GM19025 (cell line): ENCODE measurements at regions not wholly inside any gene's neighbourhood (a gene's known extent, or its start where the extent isn't known, plus 50 kb on each side); places are given as distances from the start of the nearest gene placed in this dataset.
"Not testable (repeated sequence)": the region's sequence is repeated elsewhere in the genome, so short reads cannot be mapped to it uniquely, and the experiment has no call there.

Experiments used
- ATAC-seq: cut with Tn5 transposase; IDR thresholded peaks from one replicate; pipeline ENCODE4 v1.9.1; 2021; ENCODE audit warnings: mild to moderate bottlenecking, low read depth, moderate library complexity; ENCODE audit not compliant: unreplicated experiment

DNA sequence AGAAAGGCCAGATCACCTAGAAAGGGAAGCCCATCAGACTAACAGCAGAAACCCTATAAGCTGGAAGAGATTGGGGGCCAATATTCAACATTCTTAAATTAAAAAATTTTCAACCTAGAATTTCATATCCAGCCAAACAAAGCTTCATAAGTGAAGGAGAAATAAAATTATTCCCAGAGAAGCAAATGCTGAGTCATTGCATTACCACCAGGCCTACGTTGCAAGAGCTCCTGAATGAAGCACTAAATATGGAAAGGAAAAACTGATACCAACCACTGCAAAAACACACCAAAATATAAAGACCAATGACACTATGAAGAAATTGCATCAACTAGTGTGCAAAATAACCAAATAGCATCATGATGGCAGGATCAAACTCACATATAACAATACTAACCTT lies 453.4 kb upstream of the PITX2 start:
- ATAC-seq: not testable (repeated sequence)

DNA sequence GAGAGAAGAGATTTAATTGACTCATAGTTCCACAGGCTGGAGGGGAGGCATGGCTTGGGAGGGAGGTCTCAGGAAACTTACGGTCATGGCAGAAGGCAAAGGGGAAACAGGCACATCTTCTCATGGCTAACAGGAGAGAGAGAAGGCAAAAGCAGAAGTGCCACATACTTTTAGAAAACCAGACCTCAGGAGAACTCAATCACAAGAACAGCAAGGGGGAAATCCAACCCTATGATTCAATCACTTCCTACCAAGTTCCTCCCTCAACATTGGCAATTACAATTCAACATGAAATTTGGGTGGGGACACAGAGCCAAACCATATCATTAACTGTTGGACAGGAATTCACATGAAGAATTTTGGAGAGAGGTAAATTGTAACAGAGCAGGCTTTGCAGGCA lies 485.3 kb upstream of the PITX2 start:
- ATAC-seq: no peak

DNA sequence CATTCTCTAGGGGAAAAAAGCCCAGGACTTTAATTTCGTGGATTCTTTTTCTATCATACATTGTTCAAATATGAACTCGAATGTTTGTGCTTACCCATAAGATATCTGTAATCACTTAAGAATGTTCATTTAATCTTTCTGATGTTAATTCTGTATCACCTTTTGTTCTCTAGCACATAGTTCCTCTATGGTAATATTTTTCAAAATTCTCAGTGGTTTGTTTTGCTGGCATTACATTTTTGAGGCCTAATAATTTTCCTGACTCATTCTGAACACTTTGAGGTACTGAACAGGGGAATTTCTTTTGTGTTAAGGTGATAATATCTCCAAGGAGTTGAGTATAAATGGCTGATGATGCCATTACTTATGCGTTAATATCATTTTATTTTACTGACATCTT lies 490.7 kb upstream of the PITX2 start:
- ATAC-seq: no peak

DNA sequence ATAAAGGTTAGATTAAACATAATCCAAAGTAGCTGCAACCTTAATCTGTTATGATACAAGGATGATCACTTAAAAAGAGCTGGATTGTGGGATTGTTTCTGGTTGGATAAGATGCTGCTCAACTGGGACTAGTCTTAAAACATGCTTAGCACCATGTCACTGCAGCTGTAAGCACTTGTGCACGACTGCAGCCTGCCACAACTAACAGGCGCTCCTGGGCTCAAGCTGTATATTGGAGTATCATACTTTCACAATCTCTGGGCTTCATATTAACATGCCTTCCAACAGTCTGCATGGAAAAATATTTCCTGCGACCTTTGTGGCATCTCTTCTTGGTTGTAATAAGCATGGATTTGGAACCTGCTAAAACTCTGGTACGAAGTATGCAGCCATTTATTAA lies 493.0 kb upstream of the PITX2 start:
- no peak for ATAC-seq

DNA sequence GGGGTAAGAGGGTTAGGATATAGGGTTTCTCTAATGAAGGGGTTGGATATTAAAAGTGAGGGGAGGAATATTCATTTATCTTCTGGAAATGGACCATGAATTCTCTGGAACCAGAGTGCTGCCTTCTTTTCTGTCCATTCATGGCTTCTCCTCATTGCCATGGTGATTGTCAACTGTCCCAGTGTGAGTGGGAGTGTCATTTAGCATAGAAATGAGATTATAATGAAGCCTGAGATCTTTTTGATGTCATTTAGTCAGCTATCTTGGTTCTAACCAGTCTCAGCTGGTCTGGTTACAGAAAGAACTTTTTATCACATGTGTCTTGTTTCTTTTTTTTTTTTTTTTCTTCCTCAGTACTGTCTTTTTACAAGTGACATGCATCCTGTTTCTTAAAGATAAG lies 497.3 kb upstream of the PITX2 start:
- no peak for ATAC-seq

DNA sequence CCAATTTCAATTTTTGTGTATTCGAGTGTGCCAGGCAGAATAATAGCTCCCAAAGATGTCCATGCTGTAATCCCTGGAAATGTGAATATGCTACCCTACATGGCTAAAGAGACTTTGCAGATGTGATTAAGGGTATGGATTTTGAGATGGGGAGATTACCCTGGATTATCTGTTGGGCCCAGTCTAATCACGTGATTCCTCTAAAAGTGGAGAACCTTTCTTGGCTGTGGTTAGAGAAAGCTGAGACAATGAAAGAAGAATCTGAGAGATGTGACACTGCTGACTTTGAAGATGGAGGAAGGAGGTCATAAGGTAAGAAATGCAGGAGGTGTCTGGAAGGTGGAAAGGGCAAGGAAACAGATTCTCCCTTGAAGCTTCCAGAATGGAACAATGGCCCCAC lies 503.5 kb upstream of the PITX2 start:
- ATAC-seq: no peak

DNA sequence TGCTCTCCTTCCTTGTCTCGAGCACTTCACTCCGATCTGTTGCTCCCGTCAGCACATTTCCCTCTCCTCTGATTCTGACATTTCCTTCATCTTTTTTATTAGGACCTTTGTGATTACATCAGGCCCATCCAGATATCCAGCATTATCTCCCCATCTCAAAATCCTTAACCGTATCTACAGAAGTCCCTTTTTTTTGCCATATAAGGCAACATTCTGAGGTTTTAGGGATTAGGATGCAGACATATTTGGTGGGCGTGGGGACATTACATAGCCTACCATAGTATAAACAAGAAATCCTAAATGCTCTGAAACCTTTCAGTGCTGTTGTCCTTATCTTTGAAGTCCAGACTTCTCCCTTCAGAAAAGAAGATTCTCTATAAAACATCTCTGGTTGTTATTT lies 505.0 kb upstream of the PITX2 start:
- no peak for ATAC-seq

DNA sequence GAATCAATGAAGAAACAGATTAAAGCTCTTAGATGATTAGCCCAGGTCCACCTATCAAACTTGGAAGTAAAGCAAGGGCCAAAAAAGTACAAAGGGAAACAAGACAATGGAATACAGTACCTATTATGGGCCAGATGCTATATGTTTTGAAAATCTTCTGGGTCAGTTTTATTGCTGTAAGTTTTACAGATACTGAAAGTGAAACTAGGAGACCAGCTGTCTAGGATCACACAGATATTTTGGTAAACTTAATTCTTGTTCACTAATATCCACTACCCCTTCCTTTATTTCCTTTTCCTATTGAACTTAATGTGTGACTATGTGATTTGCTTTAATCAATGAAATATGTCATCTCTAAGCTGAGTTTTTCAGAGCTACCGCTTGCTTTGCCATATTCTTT lies 505.4 kb upstream of the PITX2 start:
- no peak for ATAC-seq

DNA sequence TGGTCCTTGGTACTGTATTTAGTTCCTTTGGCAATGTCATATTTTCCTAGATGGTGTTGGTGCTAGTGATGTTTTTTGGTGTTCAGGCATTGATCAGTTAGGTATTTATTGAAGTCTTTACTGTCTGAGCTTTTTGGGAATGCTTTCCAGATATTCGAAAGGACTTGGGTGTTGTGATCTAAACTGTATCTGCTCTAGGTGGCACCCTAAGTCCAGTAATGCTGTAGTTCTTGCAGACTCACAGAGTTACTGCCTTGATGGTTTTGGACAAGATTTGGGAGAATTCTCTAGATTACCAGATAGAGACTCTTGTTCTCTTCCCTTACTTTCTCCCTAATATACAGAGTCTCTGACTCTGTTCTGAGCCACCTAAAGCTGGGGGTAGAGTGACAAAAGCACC lies 513.6 kb upstream of the PITX2 start:
- no peak for ATAC-seq

DNA sequence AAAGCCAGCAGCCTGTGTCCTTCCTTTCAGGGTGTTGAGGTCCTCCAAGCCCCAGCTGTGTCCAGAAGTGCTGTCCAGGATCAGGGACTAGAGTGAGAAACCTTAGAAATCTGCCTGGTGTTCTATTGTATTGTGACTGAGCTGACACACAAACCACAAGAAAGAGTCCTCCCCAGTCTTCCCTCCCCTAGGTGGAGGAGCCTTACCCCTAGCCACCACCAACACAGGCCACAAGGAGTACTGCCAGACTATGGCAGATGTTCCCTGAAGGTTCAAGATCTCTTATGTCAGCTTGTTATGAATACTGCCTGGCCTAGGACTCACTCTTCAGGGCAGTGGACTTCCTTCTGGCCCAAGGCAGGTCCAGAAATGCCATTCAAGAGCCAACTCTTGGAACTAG lies 514.1 kb upstream of the PITX2 start:
- no peak for ATAC-seq

DNA sequence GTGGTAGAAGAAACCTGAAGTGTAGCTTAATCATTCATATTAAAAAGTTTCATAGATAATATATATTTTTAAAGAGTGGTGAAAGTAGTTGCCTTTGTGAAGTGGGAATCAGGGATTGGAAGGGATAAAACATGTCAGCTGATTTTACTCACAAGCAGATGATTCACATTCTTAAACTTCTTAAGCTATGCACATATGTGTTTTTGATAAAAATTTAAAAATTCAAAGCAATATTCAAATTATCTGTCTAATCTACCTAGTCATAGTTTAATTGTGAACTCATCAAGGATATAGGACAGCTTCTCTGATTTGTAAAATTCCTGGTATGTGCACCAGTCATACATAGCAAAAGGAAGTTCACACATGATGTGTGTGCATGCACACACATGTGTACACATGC lies 520.6 kb upstream of the PITX2 start:
- no peak for ATAC-seq

DNA sequence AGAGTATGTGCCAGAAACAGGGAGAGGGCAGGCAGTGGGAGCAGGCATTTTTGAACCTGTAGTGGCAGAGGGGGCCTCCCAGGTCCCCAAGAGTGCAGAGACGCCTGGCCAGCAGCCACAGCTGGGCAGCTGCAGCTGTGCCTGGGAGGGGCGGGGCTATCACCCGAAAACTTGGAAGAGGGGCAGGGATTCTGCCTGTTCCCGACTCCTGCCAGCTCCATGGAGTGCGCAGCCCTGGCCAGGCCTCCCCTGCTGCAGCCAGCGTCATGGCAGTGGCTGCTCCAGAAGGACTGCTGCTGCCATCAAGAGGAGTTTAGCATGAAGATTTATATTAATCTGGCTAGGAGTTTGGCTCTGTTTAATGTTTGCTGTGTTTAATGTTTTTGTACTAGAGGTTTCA lies 532.1 kb upstream of the PITX2 start:
- ATAC-seq: no peak

DNA sequence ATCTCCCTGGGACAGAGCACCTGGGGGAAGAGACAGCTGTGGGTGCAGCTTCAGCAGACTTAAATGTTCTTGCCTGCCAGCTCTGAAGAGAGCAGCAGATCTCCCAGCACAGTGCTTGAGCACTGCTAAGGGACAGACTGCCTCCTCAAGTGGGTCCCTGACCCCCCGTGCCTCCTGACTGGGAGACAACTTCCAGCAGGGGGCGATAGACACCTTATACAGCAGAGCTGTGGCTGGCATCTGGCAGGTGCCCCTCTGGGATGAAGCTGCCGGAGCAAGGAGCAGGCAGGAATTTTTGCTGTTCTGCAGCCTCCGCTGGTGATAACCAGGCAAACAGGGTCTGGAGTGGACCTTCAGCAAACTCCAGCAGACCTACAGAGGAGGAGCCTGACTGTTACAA lies 541.7 kb upstream of the PITX2 start:
- ATAC-seq: not testable (repeated sequence)

DNA sequence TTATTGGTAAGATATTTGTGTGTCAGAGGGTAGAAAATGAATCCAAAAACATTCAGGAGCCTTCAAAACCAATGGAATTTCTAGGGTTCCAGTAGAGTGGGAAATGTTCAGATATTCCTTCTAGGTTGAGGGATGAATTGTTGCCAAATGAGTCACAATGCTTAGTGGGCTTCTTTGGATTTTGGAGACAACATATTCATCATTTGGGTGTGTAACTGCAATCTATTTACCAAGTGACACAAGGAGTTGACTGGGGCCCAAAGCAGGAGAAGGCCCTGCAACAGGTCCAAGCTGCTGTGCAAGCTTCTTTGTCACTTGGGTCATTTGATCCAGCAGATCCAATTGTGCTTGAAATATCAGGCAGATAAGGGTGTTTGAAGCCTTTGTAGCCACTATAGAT lies 551.5 kb upstream of the PITX2 start:
- ATAC-seq: no peak

DNA sequence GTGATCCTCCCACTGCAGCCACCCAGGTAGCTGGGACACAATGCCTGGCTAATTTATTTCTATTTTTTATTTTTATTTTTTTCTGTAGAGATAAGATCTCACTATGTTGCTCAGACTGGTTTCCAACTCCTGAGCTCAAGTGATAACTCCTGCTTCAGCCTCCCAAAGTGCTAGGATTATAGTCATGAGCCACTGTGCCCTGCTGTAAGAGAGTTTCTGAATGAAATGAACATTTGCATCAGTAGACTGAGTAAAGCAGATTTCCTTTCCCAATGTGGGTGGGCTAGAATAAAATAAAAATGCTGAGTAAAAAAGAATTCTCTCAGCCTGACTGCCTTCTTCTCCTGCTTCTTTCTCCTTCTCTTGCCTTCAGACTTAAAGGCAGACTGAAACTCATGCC lies 555.4 kb upstream of the PITX2 start:
- no peak for ATAC-seq

DNA sequence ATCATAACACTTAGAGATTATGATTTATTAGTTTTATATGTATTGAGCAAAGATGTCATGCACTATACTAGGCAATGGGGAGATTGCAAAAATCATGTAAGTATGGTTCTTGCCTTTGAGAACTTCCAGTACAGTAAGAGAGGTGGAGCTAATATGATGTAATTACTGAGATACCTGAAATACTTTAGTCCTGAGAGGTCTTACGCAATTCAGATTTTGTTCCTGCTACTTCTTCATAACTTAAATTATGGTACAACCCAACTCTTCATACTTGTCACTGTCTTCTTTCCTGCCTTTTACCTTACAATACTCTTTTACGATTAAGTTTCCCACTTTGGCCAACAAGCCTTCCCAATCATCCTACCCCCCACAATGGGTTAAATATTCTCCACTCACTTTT lies 564.2 kb upstream of the PITX2 start:
- ATAC-seq: no peak

DNA sequence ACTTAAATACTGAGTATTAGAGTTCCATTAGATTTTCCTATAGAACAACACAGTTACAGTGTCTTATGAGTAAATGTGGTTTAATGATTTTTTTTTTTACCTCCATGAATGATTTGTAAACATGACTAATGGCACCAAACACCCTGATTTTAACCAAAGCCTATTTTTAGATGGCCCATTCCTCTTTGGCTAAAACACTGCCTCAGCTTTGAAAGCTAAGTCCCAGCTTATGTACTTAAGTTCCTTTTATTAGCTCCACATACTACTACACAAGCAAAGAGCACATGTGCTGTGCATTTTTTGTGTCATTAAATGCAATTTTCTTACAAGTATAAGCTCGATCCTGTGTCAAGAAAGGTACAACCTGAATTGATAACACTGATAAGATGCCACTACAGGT lies 575.6 kb upstream of the PITX2 start:
- no peak for ATAC-seq

DNA sequence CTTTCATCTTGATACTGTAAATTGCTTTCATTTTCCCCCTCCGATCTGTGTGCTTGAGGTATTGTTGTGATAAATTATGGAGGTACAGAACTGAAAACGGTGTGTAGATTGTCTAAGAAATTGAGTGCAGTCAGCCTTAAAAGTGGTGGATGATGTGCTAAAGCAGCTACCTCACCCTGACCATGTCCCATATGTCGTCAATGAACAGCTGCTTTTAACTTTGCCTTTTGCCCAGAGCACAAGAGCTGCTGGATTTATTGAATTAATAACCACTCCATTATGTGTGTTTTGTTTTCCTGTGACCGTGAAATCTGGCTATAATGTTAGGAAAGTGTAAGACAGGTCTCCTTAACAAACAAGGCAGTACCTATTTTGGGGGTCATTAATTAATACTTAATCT lies 581.9 kb upstream of the PITX2 start:
- ATAC-seq: no peak

DNA sequence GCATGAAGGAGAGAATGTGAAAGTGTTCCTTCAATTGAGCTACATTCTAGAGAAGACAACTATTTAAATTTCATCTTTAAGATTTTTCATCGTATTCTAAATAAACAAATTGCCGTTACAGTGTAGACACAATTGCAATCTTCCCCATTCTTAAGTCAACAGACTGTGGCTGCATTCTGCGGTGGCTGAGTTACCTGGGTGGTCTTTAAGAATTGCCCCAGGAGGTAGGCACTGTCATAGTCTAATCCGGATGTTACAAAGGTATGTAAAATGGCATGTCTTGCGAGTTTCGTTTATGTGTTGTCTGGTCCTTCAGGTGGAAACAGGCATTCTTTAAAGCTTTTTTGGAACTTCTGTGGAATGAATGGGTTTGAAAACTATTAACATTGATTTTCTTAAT lies 586.1 kb upstream of the PITX2 start:
- ATAC-seq: no peak

DNA sequence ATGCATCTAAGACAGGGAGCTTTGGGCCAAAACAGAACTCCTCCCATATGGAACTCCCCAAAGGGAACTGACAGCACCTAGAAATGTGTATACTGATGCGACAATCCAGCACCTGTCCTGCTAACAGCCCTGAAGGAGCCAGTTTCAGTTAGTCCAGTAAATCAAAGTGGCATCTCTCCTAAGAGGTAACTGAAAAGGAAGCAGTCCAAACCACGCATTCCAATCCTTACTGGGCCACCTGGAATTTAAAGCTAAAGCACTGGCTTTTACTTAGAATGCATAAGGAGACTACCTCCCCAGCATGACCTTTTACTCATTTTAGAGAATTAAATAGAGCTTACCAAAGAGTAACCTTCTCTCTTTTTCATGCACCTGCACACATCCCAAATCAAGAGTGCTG lies 586.8 kb upstream of the PITX2 start:
- ATAC-seq: no peak

DNA sequence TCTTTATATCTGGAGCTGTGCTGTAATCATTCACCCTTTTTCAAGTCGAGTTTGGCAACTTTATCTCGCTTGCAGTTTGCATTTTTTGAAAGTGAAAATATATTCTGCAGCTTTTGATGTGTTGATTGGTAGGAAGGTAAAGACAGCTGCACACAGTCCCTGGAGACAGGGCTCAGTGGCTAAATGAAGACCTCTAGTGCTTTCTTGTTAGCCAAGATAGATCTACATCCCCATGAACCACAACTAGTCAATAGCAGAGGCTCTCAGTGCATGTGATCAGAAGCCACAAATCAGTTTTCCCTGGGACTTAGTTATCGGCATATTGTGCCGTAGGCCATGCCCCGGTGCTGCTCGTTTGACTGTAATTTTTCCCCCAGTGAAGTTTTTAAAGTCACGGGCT lies 587.7 kb upstream of the PITX2 start:
- no peak for ATAC-seq

DNA sequence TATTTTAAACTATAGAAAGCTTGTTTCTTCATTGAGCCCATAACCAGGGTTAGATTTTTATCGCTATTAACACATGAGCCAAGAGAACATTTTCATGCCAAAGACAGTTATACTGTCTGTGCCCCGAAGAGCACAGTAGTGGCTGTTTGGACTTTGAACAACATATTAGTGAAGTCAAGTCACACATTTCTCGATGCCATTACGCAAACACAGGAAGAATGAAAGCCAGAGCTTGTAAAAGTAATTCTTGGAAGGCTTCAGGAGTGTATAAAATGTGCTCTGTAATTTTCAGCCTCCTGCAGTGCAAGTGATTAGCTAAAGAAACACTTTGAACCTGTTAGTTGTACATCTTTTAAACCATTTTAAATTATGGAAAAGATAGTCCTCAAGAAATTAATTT lies 590.7 kb upstream of the PITX2 start:
- ATAC-seq: no peak

DNA sequence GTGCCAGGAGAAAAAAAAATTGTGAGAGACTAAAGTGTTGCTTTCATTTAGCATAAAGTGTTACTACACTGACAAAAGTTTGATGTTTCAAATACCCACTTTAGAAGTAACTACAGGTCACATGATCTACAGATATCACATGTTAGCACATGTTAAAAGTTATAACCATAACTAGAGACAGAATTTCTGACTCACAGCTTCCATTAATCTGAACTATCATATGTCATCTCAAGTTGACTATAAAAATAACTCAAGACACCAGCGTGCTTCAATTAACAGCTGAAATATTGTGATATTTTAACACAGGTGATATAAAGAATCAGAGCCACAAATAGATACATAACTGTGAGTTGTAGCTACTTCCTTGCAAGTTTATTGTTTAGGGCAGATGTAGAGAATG lies 591.5 kb upstream of the PITX2 start:
- ATAC-seq: no peak

DNA sequence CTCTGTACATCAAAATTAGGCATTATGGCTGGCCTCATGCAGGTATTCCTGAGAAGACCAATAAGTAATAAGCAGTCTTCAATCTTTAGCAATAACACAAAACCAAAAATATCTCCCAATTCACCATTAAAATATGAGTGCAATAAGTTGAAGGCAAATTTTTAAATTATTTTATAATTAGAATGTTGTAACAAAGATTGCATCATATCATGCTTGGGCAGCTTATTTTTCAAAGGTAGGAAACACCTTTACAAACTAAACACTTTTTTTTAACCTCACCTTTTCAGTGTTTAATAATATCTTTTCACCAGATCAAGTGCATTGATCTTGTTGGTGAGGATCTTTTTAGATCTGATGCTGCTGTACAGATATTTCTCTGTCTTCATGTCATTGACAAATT lies 592.9 kb upstream of the PITX2 start:
- no peak for ATAC-seq
